Spleen (tissue), 7 donors: ENCODE measurements at regions not wholly inside any gene's neighbourhood (a gene's known extent, or its start where the extent isn't known, plus 50 kb on each side); places are given as distances from the start of the nearest gene placed in this dataset.

Experiments
- POLR2AphosphoS5 ChIP-seq, 3 donors: sonication (generic); formaldehyde crosslinking; IDR thresholded peaks; one replicate each; pipeline ENCODE4 v1.5.1; 2017; ENCODE audit warnings: antibody characterized with exemption in 3 of 3
- TF ChIP-seq, protein P1 (sequence below), 11 experiments: fragments of 200-600 bp in 7 of 11; fragments of 450-650 bp in 4 of 11; sonication (generic) in 4 of 11; IDR thresholded peaks in 8 of 11; conservative IDR thresholded peaks in 3 of 11; 1 replicate in 7 of 11; 2 replicates in 4 of 11; pipeline versions ENCODE4 v1.4.0 to v1.8.0; 2016 to 2021; ENCODE audit warnings: antibody characterized with exemption in 11 of 11, inconsistent platforms in 4 of 11, mild to moderate bottlenecking in 1 of 11
- donor health status: DM: no; HTN: no; CAD: no; lungs with moderate emphysema.
- donor health status: DM: no; HTN: no; CAD: no.
- donor health status: DM: no; HTN: no; CAD: no.

DNA sequence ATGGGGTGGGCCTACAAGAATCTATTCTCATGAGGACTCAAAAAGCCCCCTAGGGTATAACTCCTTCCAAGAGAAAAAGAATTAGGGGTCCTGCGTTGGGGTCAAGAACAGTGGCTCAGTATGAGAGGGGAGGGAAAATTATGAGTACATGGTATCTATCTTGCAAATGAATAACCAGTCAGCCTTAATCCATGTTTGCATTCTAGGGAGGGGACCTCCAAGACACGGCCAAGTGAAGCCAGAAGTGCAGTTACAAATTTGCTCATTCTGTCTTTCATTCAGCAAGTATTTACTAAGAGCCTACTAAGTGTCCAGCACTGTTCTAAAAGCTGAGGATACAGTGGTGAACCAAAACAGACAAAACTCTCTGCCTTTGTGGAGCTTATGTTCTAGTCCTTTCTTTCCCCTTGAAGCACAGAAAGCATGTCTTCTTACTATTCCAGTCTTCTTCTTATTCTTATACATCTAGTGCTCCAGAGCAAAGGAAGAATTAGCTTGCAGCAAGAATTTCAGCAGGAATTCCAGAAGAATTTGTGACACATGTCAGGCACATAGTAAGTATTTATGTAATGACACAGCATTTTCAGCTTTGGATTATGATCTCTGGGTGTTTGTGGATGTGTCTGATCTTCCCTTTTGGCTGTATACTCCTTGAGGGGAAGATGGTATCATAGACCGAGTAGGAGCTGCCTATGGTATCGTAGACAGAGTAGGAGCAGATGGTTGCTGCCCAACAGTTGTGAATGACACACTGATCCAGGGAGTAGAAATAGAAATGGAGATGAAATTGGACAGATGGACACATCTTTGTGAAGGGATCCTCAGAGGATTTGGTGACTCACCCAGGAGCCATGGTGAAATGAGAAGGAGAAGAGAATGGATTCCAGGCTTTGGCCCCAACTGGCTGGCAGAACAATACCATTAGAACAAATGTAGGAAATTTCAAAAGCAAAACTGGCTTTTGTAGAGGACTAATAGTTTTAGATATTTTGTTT is 75.9 kb downstream of the COQ2 start:
- TF ChIP-seq POLR2AphosphoS5 (IDR thresholded peaks at IDR 0.05): no peak
- TF ChIP-seq, protein P1, sequence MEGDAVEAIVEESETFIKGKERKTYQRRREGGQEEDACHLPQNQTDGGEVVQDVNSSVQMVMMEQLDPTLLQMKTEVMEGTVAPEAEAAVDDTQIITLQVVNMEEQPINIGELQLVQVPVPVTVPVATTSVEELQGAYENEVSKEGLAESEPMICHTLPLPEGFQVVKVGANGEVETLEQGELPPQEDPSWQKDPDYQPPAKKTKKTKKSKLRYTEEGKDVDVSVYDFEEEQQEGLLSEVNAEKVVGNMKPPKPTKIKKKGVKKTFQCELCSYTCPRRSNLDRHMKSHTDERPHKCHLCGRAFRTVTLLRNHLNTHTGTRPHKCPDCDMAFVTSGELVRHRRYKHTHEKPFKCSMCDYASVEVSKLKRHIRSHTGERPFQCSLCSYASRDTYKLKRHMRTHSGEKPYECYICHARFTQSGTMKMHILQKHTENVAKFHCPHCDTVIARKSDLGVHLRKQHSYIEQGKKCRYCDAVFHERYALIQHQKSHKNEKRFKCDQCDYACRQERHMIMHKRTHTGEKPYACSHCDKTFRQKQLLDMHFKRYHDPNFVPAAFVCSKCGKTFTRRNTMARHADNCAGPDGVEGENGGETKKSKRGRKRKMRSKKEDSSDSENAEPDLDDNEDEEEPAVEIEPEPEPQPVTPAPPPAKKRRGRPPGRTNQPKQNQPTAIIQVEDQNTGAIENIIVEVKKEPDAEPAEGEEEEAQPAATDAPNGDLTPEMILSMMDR (IDR thresholded peaks at IDR 0.05 in 8 of 11, conservative IDR thresholded peaks at IDR 0.05 in 3 of 11): no peak
